Fibroblast of the aortic adventitia (primary cell): ENCODE measurements at regions not wholly inside any gene's neighbourhood (a gene's known extent, or its start where the extent isn't known, plus 50 kb on each side); places are given as distances from the start of the nearest gene placed in this dataset.
"Not testable (repeated sequence)": the region's sequence is repeated elsewhere in the genome, so short reads cannot be mapped to it uniquely, and the experiment has no call there.

Source experiments
- DNase-seq: peaks from one replicate; pipeline ENCODE4 v3.0.0-alpha.2; 2010; ENCODE audit warnings: low read depth
- H3K4me3 ChIP-seq: 2 replicates; pipeline ENCODE4 v1.5.1; 2011; ENCODE audit warnings: low read depth, mild to moderate bottlenecking, control low read depth, low read length, moderate library complexity
- TF ChIP-seq, protein P1 (sequence below): IDR thresholded peaks from 2 replicates; pipeline ENCODE4 v1.5.1; 2011; ENCODE audit warnings: mild to moderate bottlenecking, low read length, control low read depth, inconsistent platforms; ENCODE audit not compliant: insufficient read depth

DNA sequence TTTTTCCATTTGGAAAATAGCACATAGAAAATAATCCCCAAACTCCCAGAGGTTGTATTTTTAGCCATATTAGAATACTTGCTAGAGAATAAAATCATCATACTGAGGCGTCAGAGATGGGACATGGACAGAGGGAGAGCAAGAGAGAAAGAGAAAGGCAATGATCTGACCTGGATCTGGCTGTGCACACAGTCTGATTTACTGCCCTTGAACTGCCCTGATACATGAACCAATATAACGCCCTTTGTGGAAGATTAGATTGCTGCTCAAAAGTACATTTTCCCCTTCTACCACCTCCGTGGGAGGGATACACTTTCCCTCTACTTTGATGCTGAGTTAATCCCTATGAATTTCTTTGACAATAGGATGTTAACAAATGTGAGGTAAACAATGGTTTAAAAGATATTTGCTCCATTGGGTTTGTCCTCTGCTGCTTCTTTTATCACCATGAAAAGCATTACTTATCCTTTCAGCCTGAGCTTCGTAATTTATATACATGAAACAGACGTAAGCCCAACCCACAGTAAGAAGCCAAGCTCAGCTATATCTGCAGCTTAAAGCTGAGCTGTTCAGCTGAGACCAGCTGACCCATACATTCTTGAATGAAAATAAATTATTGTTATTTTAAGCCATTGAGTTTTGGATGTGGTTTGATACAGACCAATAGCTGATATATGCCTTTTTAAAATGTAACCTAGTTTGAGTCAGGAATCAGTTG lies 1664.6 kb upstream of the CELF4 start:
- DNase-seq = no peak
- TF ChIP-seq, protein P1, sequence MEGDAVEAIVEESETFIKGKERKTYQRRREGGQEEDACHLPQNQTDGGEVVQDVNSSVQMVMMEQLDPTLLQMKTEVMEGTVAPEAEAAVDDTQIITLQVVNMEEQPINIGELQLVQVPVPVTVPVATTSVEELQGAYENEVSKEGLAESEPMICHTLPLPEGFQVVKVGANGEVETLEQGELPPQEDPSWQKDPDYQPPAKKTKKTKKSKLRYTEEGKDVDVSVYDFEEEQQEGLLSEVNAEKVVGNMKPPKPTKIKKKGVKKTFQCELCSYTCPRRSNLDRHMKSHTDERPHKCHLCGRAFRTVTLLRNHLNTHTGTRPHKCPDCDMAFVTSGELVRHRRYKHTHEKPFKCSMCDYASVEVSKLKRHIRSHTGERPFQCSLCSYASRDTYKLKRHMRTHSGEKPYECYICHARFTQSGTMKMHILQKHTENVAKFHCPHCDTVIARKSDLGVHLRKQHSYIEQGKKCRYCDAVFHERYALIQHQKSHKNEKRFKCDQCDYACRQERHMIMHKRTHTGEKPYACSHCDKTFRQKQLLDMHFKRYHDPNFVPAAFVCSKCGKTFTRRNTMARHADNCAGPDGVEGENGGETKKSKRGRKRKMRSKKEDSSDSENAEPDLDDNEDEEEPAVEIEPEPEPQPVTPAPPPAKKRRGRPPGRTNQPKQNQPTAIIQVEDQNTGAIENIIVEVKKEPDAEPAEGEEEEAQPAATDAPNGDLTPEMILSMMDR = no peak
- no peak overlapping the region for H3K4me3 ChIP-seq

DNA sequence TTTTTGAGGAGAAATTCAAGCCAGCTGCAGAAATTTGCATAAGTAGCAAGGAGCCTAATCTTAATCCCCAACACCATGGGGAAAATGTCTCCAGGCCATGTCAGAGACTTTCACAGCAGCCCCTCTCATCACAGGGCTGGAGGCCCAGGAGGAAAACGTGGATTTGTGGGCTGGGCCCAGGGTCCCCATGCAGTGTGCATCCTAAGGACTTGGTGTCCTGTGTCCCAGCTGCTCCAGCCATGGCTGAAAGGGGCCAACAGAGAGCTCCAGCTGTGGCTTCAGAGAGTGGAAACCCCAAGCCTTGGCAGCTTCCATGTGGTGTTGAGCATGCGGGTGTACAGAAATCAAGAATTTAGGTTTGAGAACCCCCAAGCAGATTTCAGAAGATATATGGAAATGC lies 1662.2 kb upstream of the CELF4 start:
- DNase-seq, H3K4me3 ChIP-seq: not testable (repeated sequence)

DNA sequence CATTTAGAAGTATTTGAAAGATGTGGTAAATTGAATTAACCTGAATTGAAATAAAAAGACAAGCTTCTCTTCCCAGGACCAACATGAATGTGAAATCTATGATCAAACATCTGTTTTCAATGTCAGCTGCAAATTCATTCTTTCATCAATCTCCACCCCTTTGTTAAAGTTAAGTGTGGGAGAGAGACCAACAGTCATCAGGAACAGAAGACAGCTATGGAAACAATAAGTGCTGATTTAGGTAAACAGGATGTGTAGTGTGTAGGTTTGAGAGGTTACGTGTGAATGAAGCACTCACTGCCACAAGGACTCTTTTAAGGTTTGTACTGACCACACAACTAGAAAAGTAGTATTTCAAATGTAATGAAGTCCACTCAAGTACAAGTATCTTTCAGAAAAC lies 1659.8 kb upstream of the CELF4 start:
- TF ChIP-seq, protein P1 = no peak
- no peak for DNase-seq
- H3K4me3 ChIP-seq = no peak overlapping the region

DNA sequence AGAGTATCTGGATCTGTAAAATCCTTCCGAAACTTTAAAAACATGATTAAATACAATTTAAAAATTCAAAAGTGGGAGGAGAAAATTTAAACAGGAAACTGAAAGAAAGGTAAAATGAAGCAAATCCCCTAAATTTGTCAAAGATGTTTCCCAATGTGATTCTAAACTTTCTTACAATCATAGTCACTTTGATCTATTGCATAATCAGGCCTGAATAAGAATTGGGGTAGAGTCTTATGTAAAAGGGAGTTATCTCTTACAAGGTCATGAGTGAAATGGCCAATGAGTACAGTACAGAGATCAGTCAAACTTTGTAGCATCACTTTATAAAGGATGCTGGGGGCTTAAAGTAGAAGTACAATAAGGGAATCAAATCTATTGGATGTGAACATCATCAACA lies 1657.7 kb upstream of the CELF4 start:
- DNase-seq = no peak
- TF ChIP-seq, protein P1 = no peak

DNA sequence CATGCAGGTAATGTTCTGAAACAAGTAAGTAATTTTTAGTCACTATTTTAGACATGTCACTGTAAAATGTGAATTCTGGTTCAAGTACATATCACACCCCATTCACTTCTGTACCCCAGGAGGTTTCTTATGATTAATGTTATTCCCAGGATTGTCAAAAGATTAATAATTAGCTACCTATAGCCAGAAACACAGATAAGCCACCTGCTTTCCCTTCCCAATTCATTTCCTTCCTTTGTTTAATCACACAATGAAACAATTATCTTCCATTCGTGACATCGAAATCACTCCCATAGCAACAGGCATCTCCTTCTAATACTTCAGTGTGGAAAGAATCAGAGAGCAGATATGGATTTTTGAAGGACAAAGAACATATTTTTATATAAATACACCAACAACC lies 1650.3 kb upstream of the CELF4 start:
- TF ChIP-seq, protein P1 = no peak
- DNase-seq = no peak
- no peak overlapping the region for H3K4me3 ChIP-seq

More for the DNA sequence above, 1657.7 kb upstream of the CELF4 start:
- H3K4me3 ChIP-seq = no peak overlapping the region

DNA sequence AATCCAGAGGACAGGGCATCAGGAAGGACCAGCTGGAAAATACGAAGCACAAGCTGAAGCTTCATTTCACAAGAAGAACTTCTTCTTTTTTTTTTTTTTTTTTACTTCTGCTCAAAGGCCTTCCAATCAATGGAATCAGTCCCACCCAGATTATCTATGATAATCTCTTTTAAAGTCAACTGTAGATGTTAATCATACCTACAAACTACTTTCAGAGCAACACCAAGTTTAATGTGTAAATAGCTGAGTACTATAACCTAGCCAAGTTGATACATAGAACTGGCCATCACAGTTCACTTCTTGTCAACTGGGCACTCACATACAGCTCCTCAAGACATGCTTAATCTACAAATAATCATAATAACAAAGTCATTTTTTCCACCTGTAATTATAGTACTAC lies 1645.9 kb upstream of the CELF4 start:
- no peak for DNase-seq
- no peak overlapping the region for H3K4me3 ChIP-seq
- TF ChIP-seq, protein P1 = no peak

DNA sequence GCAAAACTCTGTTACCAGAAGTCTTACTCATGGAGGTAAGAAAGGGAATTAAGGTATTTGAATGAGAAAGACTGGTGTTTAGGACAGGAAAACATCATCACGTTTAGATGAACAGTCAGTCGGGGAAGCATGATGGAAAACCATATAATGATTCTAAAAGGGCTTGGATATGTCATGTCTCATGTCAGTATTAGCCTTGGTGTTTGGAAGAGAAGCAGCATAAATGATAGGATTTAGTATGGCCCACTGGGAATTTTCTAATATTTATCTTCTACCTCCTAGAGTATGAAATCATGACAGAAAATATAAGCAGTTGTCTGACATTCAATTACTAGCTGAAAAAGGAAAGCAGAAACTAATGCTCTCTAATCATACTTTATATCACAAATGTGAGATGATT lies 1643.6 kb upstream of the CELF4 start:
- DNase-seq = no peak
- no peak overlapping the region for H3K4me3 ChIP-seq
- TF ChIP-seq, protein P1 = no peak
